CD4-positive, alpha-beta T cell (primary cell): ENCODE measurements at regions not wholly inside any gene's neighbourhood (a gene's known extent, or its start where the extent isn't known, plus 50 kb on each side); places are given as distances from the start of the nearest gene placed in this dataset.

Experiments
- ATAC-seq: fragments of 200-7000 bp; cut with Tn5 transposase; one replicate; pipeline ENCODE4 v1.10.0; 2022; ENCODE audit warnings: mild to moderate bottlenecking; ENCODE audit not compliant: poor library complexity
- CTCF ChIA-PET: fragments of 350-600 bp; sonication (Branson Sonifier 250); formaldehyde crosslinking; loops from one replicate; lab custom pipeline; 2021; ENCODE audit warnings: antibody characterized with exemption, inconsistent platforms; lab: Charles Lee
- POLR2A ChIA-PET: fragments of 350-600 bp; sonication (Branson Sonifier 250); formaldehyde crosslinking; loops from one replicate; lab custom pipeline; 2021; ENCODE audit warnings: antibody characterized with exemption, inconsistent platforms; lab: Charles Lee
- DNase-seq, 14 experiments: peaks; one replicate each; pipeline ENCODE4 v3.0.0-alpha.2; 2013 to 2020; ENCODE audit warnings: mixed read lengths in 2 of 14
- H3K27ac ChIP-seq, 2 donors: one replicate each; pipeline versions ENCODE4 v1.5.1 to v1.7.0; 2013; ENCODE audit warnings: low read length in 2 of 2, low read depth in 1 of 2, mild to moderate bottlenecking in 1 of 2
- H3K27me3 ChIP-seq, 2 experiments: 1 replicate in 1 of 2; 2 replicates in 1 of 2; pipeline versions ENCODE4 v1.6.1 to v1.7.0; 2013; ENCODE audit warnings: low read length in 2 of 2, control low read depth in 1 of 2, mild to moderate bottlenecking in 1 of 2, moderate library complexity in 1 of 2; ENCODE audit not compliant: insufficient read depth in 2 of 2, control insufficient read depth in 1 of 2
- H3K36me3 ChIP-seq: one replicate; pipeline ENCODE4 v1.6.1; 2013; ENCODE audit warnings: low read length, control low read depth; ENCODE audit not compliant: insufficient read depth
- H3K4me1 ChIP-seq: one replicate; pipeline ENCODE4 v1.6.1; 2013; ENCODE audit warnings: low read length, control low read depth; ENCODE audit not compliant: insufficient read depth
- H3K4me3 ChIP-seq: one replicate; pipeline ENCODE4 v1.5.1; 2013; ENCODE audit warnings: mild to moderate bottlenecking, low read length, moderate library complexity
- H3K9me3 ChIP-seq, 2 experiments: 1 replicate in 1 of 2; 2 replicates in 1 of 2; pipeline versions ENCODE4 v1.6.1 to v1.7.0; 2013; ENCODE audit warnings: low read length in 2 of 2, mild to moderate bottlenecking in 2 of 2, control low read depth in 1 of 2, moderate library complexity in 1 of 2; ENCODE audit not compliant: control insufficient read depth in 1 of 2, insufficient read depth in 1 of 2
- H3K27ac Mint-ChIP-seq: one replicate; pipeline ENCODE4 v1.8.0; 2020; ENCODE audit warnings: mixed read lengths
- H3K27me3 Mint-ChIP-seq: one replicate; pipeline ENCODE4 v1.8.0; 2021; ENCODE audit warnings: mixed read lengths
- H3K36me3 Mint-ChIP-seq: one replicate; pipeline ENCODE4 v1.8.0; 2021; ENCODE audit warnings: low read depth, mixed read lengths
- H3K4me1 Mint-ChIP-seq: one replicate; pipeline ENCODE4 v1.8.0; 2021; ENCODE audit warnings: low read depth, mixed read lengths
- H3K4me3 Mint-ChIP-seq: one replicate; pipeline ENCODE4 v1.8.0; 2020; ENCODE audit warnings: mild to moderate bottlenecking, mixed read lengths
- H3K9me3 Mint-ChIP-seq: one replicate; pipeline ENCODE4 v1.8.0; 2020; ENCODE audit warnings: mixed read lengths
- CTCF ChIP-seq: fragments of 200-600 bp; IDR thresholded peaks from one replicate; pipeline ENCODE4 v1.8.0; 2022; ENCODE audit warnings: antibody characterized with exemption, mild to moderate bottlenecking
- intact Hi-C, 2 experiments: fragments of 100-400 bp; cut with DNase I in 1 of 2; cut with micrococcal nuclease in 1 of 2; formaldehyde crosslinking; loops; one replicate each; pipeline versions ENCODE4 v1.15.1 to v1.9.0; 2023 to 2025; cut with DNase I, micrococcal nuclease

- no peak for ATAC-seq
- Mint-ChIP-seq H3K9me3 (peaks cover 6% of the 10 kb centered on the region), H3K27ac (no peak overlapping the region), H3K4me1 (no peaks in the 10 kb centered on the region), H3K36me3 (no peaks in the 10 kb centered on the region), H3K27me3 (no peaks in the 10 kb centered on the region), H3K4me3 (no peak overlapping the region)
- Histone ChIP-seq H3K36me3 (no peaks in the 10 kb centered on the region), H3K9me3 (no peaks in the 10 kb centered on the region), H3K27ac (no peak overlapping the region), H3K27me3 (no peaks in the 10 kb centered on the region), H3K4me1 (no peaks in the 10 kb centered on the region), H3K4me3 (no peak overlapping the region)
- no peak for DNase-seq
- TF ChIP-seq CTCF: no peak
- intact Hi-C loops: no loop called here
- POLR2A ChIA-PET: no interaction called here
- CTCF ChIA-PET: no interaction called here
Observed at GRCh38 chr2:52775674-52776073, 991.9 kb upstream of the CHAC2 start.

GRCh38 chr2:52765735-52766134 lies 1001.9 kb upstream of the CHAC2 start:
- no peaks in the 10 kb centered on the region for H3K36me3 ChIP-seq
- no peaks in the 10 kb centered on the region for H3K4me1 Mint-ChIP-seq
- H3K27me3 ChIP-seq: no peaks in the 10 kb centered on the region
- H3K27ac ChIP-seq: no peak overlapping the region
- CTCF ChIA-PET: no interaction called here
- no peak for ATAC-seq
- H3K27me3 Mint-ChIP-seq: no peaks in the 10 kb centered on the region
- H3K9me3 Mint-ChIP-seq: peaks cover 9% of the 10 kb centered on the region
- peaks cover 0 to 3% of the 10 kb centered on the region in 2 experiments for H3K9me3 ChIP-seq
- no peaks in the 10 kb centered on the region for H3K4me1 ChIP-seq
- H3K4me3 ChIP-seq: no peak overlapping the region
- POLR2A ChIA-PET: interaction anchor here (0.8 kb wide), 1 partner anchor 14 kb away, joined by 3 read pairs; no protein-coding TSS in a partner anchor
- no peak for TF ChIP-seq CTCF
- intact Hi-C loops: no loop called here
- H3K4me3 Mint-ChIP-seq: no peak overlapping the region
- no peaks in the 10 kb centered on the region for H3K36me3 Mint-ChIP-seq
- DNase-seq: no peak
- no peak overlapping the region for H3K27ac Mint-ChIP-seq

GRCh38 chr2:52749764-52750163 lies 1017.8 kb upstream of the CHAC2 start:
- Histone ChIP-seq H3K27ac (no peak overlapping the region), H3K9me3 (peaks cover 5 to 7% of the 10 kb centered on the region in 2 experiments), H3K36me3 (no peaks in the 10 kb centered on the region), H3K4me3 (no peak overlapping the region), H3K4me1 (no peaks in the 10 kb centered on the region), H3K27me3 (no peaks in the 10 kb centered on the region)
- no peaks in the 10 kb centered on the region for H3K27me3 Mint-ChIP-seq
- no peak for TF ChIP-seq CTCF
- no peak for ATAC-seq
- intact Hi-C loops: no loop called here
- no peaks in the 10 kb centered on the region for H3K36me3 Mint-ChIP-seq
- no peak for DNase-seq
- no peak overlapping the region for H3K4me3 Mint-ChIP-seq
- CTCF ChIA-PET: no interaction called here
- no peaks in the 10 kb centered on the region for H3K4me1 Mint-ChIP-seq
- POLR2A ChIA-PET: no interaction called here
- peaks cover 7% of the 10 kb centered on the region for H3K9me3 Mint-ChIP-seq
- H3K27ac Mint-ChIP-seq: no peak overlapping the region
